T-cell (primary cell): ENCODE measurements at regions not wholly inside any gene's neighbourhood (a gene's known extent, or its start where the extent isn't known, plus 50 kb on each side); places are given as distances from the start of the nearest gene placed in this dataset.
"Not testable (repeated sequence)": the region's sequence is repeated elsewhere in the genome, so short reads cannot be mapped to it uniquely, and the experiment has no call there.

ENCODE experiments used
- ATAC-seq, 4 experiments: fragments of 200-7000 bp in 3 of 4; fragments of 150-1000 bp in 1 of 4; cut with Tn5 transposase; replicated peaks in 1 of 4; 1 replicate in 3 of 4; 2 replicates in 1 of 4; pipeline ENCODE4 v1.10.0; 2021; ENCODE audit warnings: moderate library complexity in 3 of 4, mild to moderate bottlenecking in 2 of 4, moderate number of reproducible peaks in 1 of 4
- CTCF ChIA-PET, 2 donors: fragments of 300-600 bp; sonication (Branson Sonifier 250); formaldehyde crosslinking; loops; one replicate each; lab custom pipeline; 2022; ENCODE audit warnings: antibody characterized with exemption in 2 of 2; lab: Charles Lee
- POLR2A ChIA-PET, 2 donors: fragments of 300-600 bp; sonication (Branson Sonifier 250); formaldehyde crosslinking; loops; one replicate each; lab custom pipeline; 2022; ENCODE audit warnings: antibody characterized with exemption in 2 of 2; lab: Charles Lee
- DNase-seq, 35 experiments: peaks; one replicate each; pipeline versions ENCODE4 v3.0.0 to v3.0.0-alpha.2; 2013 to 2023
- H3K27ac ChIP-seq: one replicate; pipeline ENCODE4 v1.5.1; 2013; ENCODE audit warnings: low read length
- H3K27me3 ChIP-seq, 2 experiments: replicated peaks in 1 of 2; 1 replicate in 1 of 2; 2 replicates in 1 of 2; pipeline versions ENCODE4 v1.6.1 to v1.7.0; 2013; ENCODE audit warnings: low read length in 1 of 2, mixed read lengths in 1 of 2; ENCODE audit not compliant: control insufficient read depth in 2 of 2, insufficient read depth in 2 of 2; ENCODE audit errors: extremely low read depth in 1 of 2
- H3K36me3 ChIP-seq, 2 donors: 1 replicate in 1 of 2; 2 replicates in 1 of 2; pipeline versions ENCODE4 v1.6.1 to v1.7.0; 2013; ENCODE audit warnings: low read length in 1 of 2; ENCODE audit not compliant: control insufficient read depth in 2 of 2, insufficient read depth in 1 of 2; ENCODE audit errors: extremely low read depth in 1 of 2
- H3K4me1 ChIP-seq, 2 experiments: 1 replicate in 1 of 2; 2 replicates in 1 of 2; pipeline versions ENCODE4 v1.6.1 to v1.7.0; 2013; ENCODE audit warnings: low read length in 2 of 2, mixed read lengths in 1 of 2; ENCODE audit not compliant: insufficient read depth in 2 of 2, control insufficient read depth in 1 of 2; ENCODE audit errors: extremely low read depth in 1 of 2
- H3K4me3 ChIP-seq, 2 donors: 1 replicate in 1 of 2; 2 replicates in 1 of 2; pipeline versions ENCODE4 v1.5.1 to v1.7.0; 2013; ENCODE audit warnings: mild to moderate bottlenecking in 2 of 2, low read length in 1 of 2, moderate library complexity in 1 of 2; ENCODE audit not compliant: control insufficient read depth in 1 of 2; ENCODE audit errors: extremely low read depth in 1 of 2
- H3K9me3 ChIP-seq: 2 replicates; pipeline ENCODE4 v1.7.0; 2013
- H3K27ac Mint-ChIP-seq, 2 donors: one replicate each; pipeline ENCODE4 v1.8.0; 2020 to 2021; ENCODE audit warnings: mild to moderate bottlenecking in 2 of 2, mixed read lengths in 2 of 2
- H3K27me3 Mint-ChIP-seq, 2 donors: one replicate each; pipeline ENCODE4 v1.8.0; 2021 to 2022; ENCODE audit warnings: mixed read lengths in 2 of 2
- H3K36me3 Mint-ChIP-seq: one replicate; pipeline ENCODE4 v1.8.0; 2021; ENCODE audit warnings: mixed read lengths
- H3K4me1 Mint-ChIP-seq, 3 donors: one replicate each; pipeline ENCODE4 v1.8.0; 2020 to 2022; ENCODE audit warnings: mixed read lengths in 3 of 3, mild to moderate bottlenecking in 1 of 3
- H3K4me3 Mint-ChIP-seq, 3 donors: one replicate each; pipeline ENCODE4 v1.8.0; 2020 to 2022; ENCODE audit warnings: mild to moderate bottlenecking in 3 of 3, mixed read lengths in 3 of 3, moderate library complexity in 3 of 3
- H3K9me3 Mint-ChIP-seq, 3 donors: one replicate each; pipeline ENCODE4 v1.8.0; 2020 to 2022; ENCODE audit warnings: mixed read lengths in 3 of 3
- WGBS: methylation state at CpG from one replicate; pipeline ENCODE4 v1.1.5; 2013; ENCODE audit warnings: missing lambda C conversion rate; ENCODE audit not compliant: insufficient coverage; 5-methylcytosine and 5-hydroxymethylcytosine counted together

DNA sequence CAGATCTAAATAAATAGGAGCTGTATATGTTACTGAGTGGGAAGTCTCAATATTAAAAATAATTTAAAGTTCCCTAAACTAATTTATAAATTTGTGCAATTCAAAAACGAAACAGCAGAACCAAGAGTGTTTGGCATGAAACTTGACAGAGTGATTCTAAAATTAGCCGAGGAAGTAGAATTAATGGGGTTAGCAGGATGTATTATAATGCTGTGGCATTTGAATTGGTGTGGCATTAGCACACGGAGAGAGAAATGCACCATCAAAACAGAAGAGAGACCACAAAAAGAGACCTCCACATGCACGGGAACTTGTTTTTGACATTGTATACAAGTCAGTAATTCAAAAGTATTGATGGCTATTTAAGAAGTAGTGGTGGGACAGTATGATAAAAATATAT lies 366.0 kb upstream of the RGS6 start:
- Histone ChIP-seq H3K27ac (no peak overlapping the region), H3K4me3 (no peak overlapping the region), H3K4me1 (peaks cover 0 to 4% of the 10 kb centered on the region in 2 experiments), H3K9me3 (no peaks in the 10 kb centered on the region), H3K36me3 (no peaks in the 10 kb centered on the region), H3K27me3 (no peaks in the 10 kb centered on the region)
- Mint-ChIP-seq H3K36me3 (peaks cover 3% of the 10 kb centered on the region), H3K9me3 (no peaks in the 10 kb centered on the region), H3K4me3 (no peak overlapping the region), H3K27me3 (no peaks in the 10 kb centered on the region), H3K4me1 (peaks cover 9 to 18% (median 9%) of the 10 kb centered on the region in 3 donors), H3K27ac (no peak overlapping the region)
- ChIA-PET CTCF (no interaction called here), POLR2A (no interaction called here)
- no peak for DNase-seq
- WGBS = no CpG with 5 or more reads among the region's 4 CpGs
- no peak for ATAC-seq

DNA sequence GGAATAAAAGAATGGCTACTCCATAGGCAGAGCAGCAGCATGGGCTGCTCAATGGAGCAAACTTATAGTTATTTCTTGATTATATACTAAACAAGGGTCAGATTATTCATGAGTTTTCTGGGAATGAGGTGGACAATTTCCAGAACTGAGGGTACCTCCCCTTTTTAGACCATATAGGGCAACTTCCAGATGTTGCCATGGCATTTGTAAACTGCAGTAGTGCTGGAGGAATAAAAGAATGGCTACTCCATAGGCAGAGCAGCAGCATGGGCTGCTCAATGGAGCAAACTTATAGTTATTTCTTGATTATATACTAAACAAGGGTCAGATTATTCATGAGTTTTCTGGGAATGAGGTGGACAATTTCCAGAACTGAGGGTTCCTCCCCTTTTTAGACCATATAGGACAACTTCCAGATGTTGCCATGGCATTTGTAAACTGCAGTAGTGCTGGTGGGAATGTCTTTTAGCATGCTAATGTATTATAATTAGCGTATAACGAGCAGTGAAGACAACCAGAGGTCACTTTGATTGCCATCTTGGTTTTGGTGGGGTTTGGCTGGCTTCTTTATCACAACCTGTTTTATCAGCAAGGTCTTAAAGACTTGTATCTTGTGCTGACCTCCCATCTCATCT lies 364.6 kb upstream of the RGS6 start:
- H3K27me3 ChIP-seq, H3K27ac Mint-ChIP-seq, POLR2A ChIA-PET, H3K36me3 ChIP-seq, H3K36me3 Mint-ChIP-seq, H3K4me3 ChIP-seq, H3K4me1 ChIP-seq, H3K9me3 ChIP-seq, H3K27ac ChIP-seq, H3K27me3 Mint-ChIP-seq, CTCF ChIA-PET, ATAC-seq, DNase-seq, H3K9me3 Mint-ChIP-seq, H3K4me3 Mint-ChIP-seq: not testable (repeated sequence)
- H3K4me1 Mint-ChIP-seq = peaks cover 9 to 21% (median 15%) of the 10 kb centered on the region in 3 donors
- 100% methylated on average over 2 of the region's 2 CpGs for WGBS

DNA sequence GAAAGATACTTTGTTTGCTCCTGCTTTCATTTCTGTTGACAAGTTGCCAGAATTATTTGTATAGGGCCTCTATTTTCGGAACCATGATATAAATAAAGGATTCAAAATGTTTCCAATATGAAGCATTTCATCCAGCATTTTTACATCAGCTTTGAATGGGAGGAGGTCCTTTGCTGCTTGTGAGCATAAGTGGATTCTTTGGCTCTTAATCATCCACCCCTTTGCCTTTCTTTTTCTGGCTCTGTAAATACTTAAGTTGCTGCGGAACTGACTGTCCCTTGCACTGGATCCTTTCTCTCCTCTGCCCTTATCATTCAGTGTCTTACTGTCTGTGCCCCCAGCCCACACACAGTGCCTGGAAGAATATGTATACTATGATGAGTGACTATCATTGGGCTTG lies 357.3 kb upstream of the RGS6 start:
- no peak overlapping the region for H3K4me3 ChIP-seq
- Mint-ChIP-seq H3K36me3 (peaks cover 7% of the 10 kb centered on the region), H3K9me3 (no peaks in the 10 kb centered on the region), H3K4me1 (peaks cover 0 to 49% (median 39%) of the 10 kb centered on the region in 3 donors), H3K4me3 (peak overlapping the region in 1 of 3 donors; percentile 53), H3K27ac (no peak overlapping the region), H3K27me3 (no peaks in the 10 kb centered on the region)
- DNase-seq = no peak
- no peaks in the 10 kb centered on the region for H3K36me3 ChIP-seq
- no peak overlapping the region for H3K27ac ChIP-seq
- CTCF ChIA-PET = no interaction called here
- POLR2A ChIA-PET = no interaction called here
- no CpG with 5 or more reads among the region's 2 CpGs for WGBS
- ATAC-seq = no peak
- no peaks in the 10 kb centered on the region for H3K27me3 ChIP-seq
- H3K4me1 ChIP-seq = peaks cover 7 to 12% of the 10 kb centered on the region in 2 experiments
- H3K9me3 ChIP-seq = no peaks in the 10 kb centered on the region

DNA sequence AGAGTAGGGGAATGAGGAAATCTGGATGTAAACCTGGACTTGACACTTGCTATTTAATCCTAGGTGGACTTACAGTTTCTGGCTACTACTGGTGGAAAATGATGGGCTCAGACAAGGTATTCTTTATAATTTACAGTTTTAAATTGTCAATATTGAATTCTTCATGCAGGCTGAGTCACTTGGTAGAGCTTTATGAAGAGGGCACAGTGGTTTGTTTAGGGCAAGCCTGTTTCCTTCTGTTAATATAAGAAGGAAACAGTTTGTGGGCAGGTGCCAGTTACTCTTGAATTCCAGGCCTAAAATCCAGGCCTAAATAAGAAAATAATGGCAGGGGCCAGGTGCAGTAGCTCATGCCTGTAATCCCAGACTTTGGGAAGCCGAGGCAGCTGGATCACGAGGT lies 355.8 kb upstream of the RGS6 start:
- Histone ChIP-seq H3K36me3 (no peaks in the 10 kb centered on the region), H3K27me3 (no peaks in the 10 kb centered on the region), H3K9me3 (no peaks in the 10 kb centered on the region), H3K4me3 (no peak overlapping the region), H3K4me1 (peaks cover 7 to 12% of the 10 kb centered on the region in 2 experiments), H3K27ac (no peak overlapping the region)
- ChIA-PET POLR2A (interaction anchor here in 1 of 2 donors (0.6 kb wide), 1 partner anchor 19 kb away, joined by 3 read pairs; no protein-coding TSS in a partner anchor), CTCF (no interaction called here)
- 100% methylated on average over 2 of the region's 2 CpGs for WGBS
- H3K4me1 Mint-ChIP-seq = peaks cover 0 to 50% (median 37%) of the 10 kb centered on the region in 3 donors
- no peak overlapping the region for H3K4me3 Mint-ChIP-seq
- DNase-seq = no peak
- H3K27me3 Mint-ChIP-seq = no peaks in the 10 kb centered on the region
- H3K27ac Mint-ChIP-seq = no peak overlapping the region
- ATAC-seq = no peak
- peaks cover 4% of the 10 kb centered on the region for H3K36me3 Mint-ChIP-seq
- no peaks in the 10 kb centered on the region for H3K9me3 Mint-ChIP-seq

DNA sequence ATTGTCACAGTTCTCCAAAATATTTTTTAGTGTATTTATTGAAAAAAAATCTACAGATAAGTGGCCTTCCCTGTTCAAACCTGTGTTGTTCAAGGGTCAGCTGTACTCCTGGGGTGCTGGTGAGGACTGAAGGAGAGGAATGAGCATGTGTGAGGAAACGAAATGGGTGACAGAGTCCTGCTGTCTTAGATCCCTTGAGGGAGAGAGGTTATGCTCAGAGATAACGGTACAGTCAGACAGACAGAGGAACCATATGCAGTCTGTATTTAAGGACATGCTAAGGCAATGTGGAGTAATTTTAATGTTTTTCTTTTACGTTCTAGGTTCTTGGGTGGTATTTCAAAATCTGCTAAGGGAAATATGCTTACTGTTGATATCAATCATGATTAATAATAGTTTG lies 352.9 kb upstream of the RGS6 start:
- no peaks in the 10 kb centered on the region for H3K9me3 ChIP-seq
- H3K27me3 ChIP-seq = no peaks in the 10 kb centered on the region
- DNase-seq (no peak), ATAC-seq (no peak)
- H3K4me1 ChIP-seq = peaks cover 3 to 12% of the 10 kb centered on the region in 2 experiments
- H3K27me3 Mint-ChIP-seq = no peaks in the 10 kb centered on the region
- CTCF ChIA-PET = no interaction called here
- no peak overlapping the region for H3K27ac Mint-ChIP-seq
- H3K36me3 Mint-ChIP-seq = peaks cover 13% of the 10 kb centered on the region
- no peak overlapping the region for H3K4me3 Mint-ChIP-seq
- 100% methylated on average over 1 of the region's 3 CpGs for WGBS
- H3K4me3 ChIP-seq = no peak overlapping the region
- H3K27ac ChIP-seq = no peak overlapping the region
- POLR2A ChIA-PET = no interaction called here
- no peaks in the 10 kb centered on the region for H3K36me3 ChIP-seq
- H3K9me3 Mint-ChIP-seq = no peaks in the 10 kb centered on the region
- H3K4me1 Mint-ChIP-seq = peaks cover 15 to 46% (median 21%) of the 10 kb centered on the region in 3 donors

DNA sequence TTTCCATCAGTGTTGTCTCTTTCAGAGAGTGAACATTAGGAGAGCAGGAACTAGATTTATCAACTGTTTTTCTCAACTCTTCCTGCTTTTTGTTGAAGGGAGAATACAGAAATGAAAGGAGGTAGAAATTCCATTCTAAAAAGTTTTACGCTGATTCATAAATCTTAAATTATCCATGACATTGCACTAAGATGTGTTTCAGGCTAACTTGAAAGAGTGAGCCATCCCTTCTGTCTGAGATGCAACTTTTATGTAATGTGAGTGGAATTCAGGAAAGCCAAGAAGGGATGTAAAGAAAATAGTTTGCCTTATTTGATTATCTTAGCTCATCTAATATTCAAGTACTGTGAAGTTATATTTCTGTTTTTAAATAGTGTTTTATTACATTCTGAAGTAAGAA lies 349.5 kb upstream of the RGS6 start:
- no peaks in the 10 kb centered on the region for H3K36me3 ChIP-seq
- H3K27me3 Mint-ChIP-seq = no peaks in the 10 kb centered on the region
- H3K9me3 Mint-ChIP-seq = no peaks in the 10 kb centered on the region
- DNase-seq = no peak
- H3K27ac ChIP-seq = no peak overlapping the region
- H3K9me3 ChIP-seq = no peaks in the 10 kb centered on the region
- no peak for ATAC-seq
- H3K4me1 Mint-ChIP-seq = peaks cover 5 to 39% (median 21%) of the 10 kb centered on the region in 3 donors
- whole genome bisulfite sequencing = no CpG with 5 or more reads among the region's 1 CpG
- H3K27ac Mint-ChIP-seq = no peak overlapping the region
- POLR2A ChIA-PET = no interaction called here
- CTCF ChIA-PET = interaction anchor here in 1 of 2 donors (1.2 kb wide), 1 partner anchor 9 kb away, joined by 3 read pairs; no protein-coding TSS in a partner anchor
- no peak overlapping the region for H3K4me3 Mint-ChIP-seq
- peaks cover 22% of the 10 kb centered on the region for H3K36me3 Mint-ChIP-seq
- peaks cover 0 to 5% of the 10 kb centered on the region in 2 experiments for H3K4me1 ChIP-seq
- H3K4me3 ChIP-seq = no peak overlapping the region
- no peaks in the 10 kb centered on the region for H3K27me3 ChIP-seq
